HG02642 (cell line): ENCODE measurements at regions not wholly inside any gene's neighbourhood (a gene's known extent, or its start where the extent isn't known, plus 50 kb on each side); places are given as distances from the start of the nearest gene placed in this dataset.
"Not testable (repeated sequence)": the region's sequence is repeated elsewhere in the genome, so short reads cannot be mapped to it uniquely, and the experiment has no call there.

ENCODE experiments used
- ATAC-seq: cut with Tn5 transposase; IDR thresholded peaks from one replicate; pipeline ENCODE4 v1.9.1; 2021; ENCODE audit warnings: mild to moderate bottlenecking; ENCODE audit not compliant: unreplicated experiment, poor library complexity

GRCh38 chr2:52686935-52687334 lies 1080.7 kb upstream of the CHAC2 start:
- ATAC-seq, result no peak

GRCh38 chr2:52676056-52676455 lies 1091.5 kb upstream of the CHAC2 start:
- no peak for ATAC-seq

- no peak for ATAC-seq
These were observed 1098.9 kb upstream of the CHAC2 start for GRCh38 chr2:52668724-52669123.

GRCh38 chr2:52659546-52659945 lies 1108.1 kb upstream of the CHAC2 start:
- no peak for ATAC-seq

GRCh38 chr2:52658598-52658997 lies 1109.0 kb upstream of the CHAC2 start:
- no peak for ATAC-seq

GRCh38 chr2:52639692-52640091 lies 1127.9 kb upstream of the CHAC2 start:
- ATAC-seq, result no peak

- ATAC-seq, result no peak
These were observed 1135.1 kb upstream of the CHAC2 start for GRCh38 chr2:52632543-52632942.

GRCh38 chr2:52629944-52630343 lies 1137.7 kb upstream of the CHAC2 start:
- ATAC-seq, result no peak

- no peak for ATAC-seq
These were observed 1138.1 kb upstream of the CHAC2 start for GRCh38 chr2:52629531-52629930.

- ATAC-seq, result no peak
These were observed 1145.3 kb upstream of the CHAC2 start for GRCh38 chr2:52622266-52622665.

GRCh38 chr2:52613064-52613463 lies 1154.5 kb upstream of the CHAC2 start:
- no peak for ATAC-seq

- ATAC-seq, result no peak
These were observed 1155.8 kb upstream of the CHAC2 start for GRCh38 chr2:52611759-52612158.

GRCh38 chr2:52608030-52608429 lies 1159.6 kb upstream of the CHAC2 start:
- ATAC-seq, result no peak

GRCh38 chr2:52597346-52597745 lies 1170.3 kb upstream of the CHAC2 start:
- ATAC-seq, result no peak

- no peak for ATAC-seq
These were observed 1173.6 kb upstream of the CHAC2 start for GRCh38 chr2:52594026-52594425.

GRCh38 chr2:52584071-52584470 lies 1183.5 kb upstream of the CHAC2 start:
- not testable (repeated sequence) for ATAC-seq

GRCh38 chr2:52572469-52572894 lies 1195.1 kb upstream of the CHAC2 start:
- no peak for ATAC-seq

GRCh38 chr2:52571380-52572347 lies 1195.9 kb upstream of the CHAC2 start:
- ATAC-seq, result no peak

GRCh38 chr2:52570716-52571115 lies 1196.9 kb upstream of the CHAC2 start:
- ATAC-seq, result no peak

- no peak for ATAC-seq
These were observed 1204.5 kb upstream of the CHAC2 start for GRCh38 chr2:52563151-52563550.

- ATAC-seq, result no peak
These were observed 1209.3 kb upstream of the CHAC2 start for GRCh38 chr2:52558265-52558664.

GRCh38 chr2:52542297-52542696 lies 1225.3 kb upstream of the CHAC2 start:
- ATAC-seq, result no peak
